Hematopoietic multipotent progenitor cell treated with erythropoietin and hydrocortisone succinate and interleukin-3 and kit ligand, for 6 days (in vitro differentiated cells): ENCODE measurements at regions not wholly inside any gene's neighbourhood (a gene's known extent, or its start where the extent isn't known, plus 50 kb on each side); places are given as distances from the start of the nearest gene placed in this dataset.
"Not testable (repeated sequence)": the region's sequence is repeated elsewhere in the genome, so short reads cannot be mapped to it uniquely, and the experiment has no call there.

Experiments
- DNase-seq: peaks from one replicate; pipeline ENCODE4 v3.0.0-alpha.2; 2015

DNA sequence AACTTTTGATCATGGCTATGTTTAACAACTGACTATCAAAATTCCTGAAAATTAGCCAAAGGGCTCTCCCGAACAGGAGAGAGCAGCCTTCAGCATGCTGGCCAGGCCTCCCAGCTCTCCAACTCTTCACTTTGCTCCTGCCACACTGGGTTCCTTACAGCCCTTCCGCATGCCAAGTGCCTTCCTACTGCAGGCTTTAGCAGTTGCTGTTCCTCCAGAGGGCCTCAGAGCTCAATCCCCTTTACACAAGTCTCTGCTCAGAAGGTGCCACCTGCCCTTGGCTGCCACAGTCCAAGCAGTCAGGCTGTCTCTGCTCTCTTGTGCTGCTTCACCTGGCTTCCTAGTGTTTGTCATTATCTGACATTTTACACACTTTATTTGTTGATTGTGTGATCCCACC, 553.1 kb upstream of the PPP2R3A start:
- DNase-seq: no peak

DNA sequence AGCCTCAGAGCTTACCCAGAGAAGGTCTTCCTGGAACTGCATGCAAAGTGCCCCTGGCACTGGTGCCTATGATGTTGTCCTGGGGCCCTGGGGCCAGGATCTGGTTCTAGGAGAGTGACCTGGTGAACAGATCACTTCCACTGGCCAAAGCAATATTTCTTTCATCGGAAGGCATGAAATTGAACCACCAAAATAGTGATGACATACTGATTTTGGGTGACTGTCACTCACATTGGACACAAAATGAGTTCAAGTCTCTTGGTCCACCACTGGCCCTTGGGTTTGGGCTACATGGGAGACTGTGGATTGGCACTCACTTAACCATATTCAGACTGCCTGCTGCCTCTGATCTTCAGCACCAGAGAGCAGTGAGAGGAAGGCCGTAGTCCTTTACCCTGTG, 549.3 kb upstream of the PPP2R3A start:
- DNase-seq: no peak

DNA sequence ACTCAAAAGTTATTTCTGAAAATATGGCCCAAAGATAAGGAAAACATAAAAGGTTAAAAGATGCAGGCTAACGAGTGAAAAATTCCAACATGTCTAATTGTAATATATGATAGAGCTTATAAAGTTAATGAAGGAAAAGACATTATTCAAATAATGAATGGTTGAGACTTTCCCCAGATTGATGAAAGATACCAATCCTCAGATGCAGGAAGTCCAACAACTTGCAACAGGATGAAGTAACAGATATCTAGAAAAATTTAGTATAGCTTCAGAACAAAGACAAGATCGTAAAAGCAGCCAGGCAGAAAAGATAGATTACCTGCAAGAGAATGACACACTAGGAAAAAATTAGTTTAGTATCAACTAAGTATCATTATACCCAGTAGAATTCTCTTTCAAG, 546.4 kb upstream of the PPP2R3A start:
- DNase-seq: no peak

DNA sequence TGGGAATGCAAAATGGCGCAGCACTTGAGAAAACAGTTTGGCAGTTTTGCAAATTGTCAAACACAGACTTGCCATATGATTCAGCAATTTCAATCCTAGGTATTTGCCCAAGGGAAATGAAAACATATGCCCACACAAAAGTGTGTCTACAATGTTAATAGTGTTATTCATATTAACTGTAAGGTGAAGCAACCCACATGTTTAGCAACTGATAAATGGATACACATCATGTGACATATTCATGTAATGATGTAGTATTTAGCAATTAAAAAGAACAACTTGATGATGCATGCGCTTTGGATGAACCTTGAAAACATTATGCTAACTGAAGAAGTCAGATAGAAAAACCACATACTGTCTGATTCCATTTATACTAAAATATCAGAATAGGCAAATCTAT, 539.0 kb upstream of the PPP2R3A start:
- no peak for DNase-seq

DNA sequence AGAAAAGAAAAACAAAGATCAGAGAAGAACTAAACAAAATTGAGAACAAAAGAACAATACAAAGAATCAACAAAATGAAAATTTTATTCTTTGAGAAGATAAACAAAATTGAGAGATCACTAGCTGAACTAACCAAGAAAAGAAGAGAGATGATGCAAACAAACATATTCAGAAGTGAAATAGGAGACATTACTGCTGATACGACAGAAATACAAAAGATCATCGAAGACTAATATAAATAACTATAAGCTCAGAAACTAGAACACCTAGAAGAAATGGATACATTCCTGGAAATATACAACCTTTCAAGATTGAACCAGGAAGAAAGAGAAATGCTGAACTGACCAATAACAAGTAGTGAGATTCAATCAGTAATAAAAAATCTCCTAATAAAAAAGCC, 533.1 kb upstream of the PPP2R3A start:
- DNase-seq: no peak

DNA sequence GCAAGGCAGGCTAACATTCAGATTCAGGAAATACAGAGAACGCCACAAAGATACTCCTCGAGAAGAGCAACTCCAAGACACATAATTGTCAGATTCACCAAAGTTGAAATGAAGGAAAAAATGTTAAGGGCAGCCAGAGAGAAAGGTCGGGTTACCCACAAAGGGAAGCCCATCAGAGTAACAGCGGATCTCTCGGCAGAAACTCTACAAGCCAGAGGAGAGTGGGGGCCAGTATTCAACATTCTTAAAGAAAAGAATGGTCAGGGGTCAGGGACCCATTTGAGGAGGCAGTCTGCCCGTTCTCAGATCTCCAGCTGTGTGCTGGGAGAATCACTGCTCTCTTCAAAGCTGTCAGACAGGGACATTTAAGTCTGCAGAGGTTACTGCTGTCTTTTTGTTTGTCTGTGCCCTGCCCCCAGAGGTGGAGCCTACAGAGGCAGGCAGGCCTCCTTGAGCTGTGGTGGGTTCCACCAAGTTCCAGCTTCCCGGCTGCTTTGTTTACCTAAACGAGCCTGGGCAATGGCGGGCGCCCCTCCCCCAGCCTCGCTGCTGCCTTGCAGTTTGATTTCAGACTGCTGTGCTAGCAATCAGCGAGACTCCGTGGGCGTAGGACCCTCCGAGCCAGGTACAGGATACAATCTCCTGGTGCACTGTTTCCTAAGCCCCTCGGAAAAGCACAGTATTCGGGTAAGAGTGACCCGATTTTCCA, 526.5 kb upstream of the PPP2R3A start:
- not testable (repeated sequence) for DNase-seq

DNA sequence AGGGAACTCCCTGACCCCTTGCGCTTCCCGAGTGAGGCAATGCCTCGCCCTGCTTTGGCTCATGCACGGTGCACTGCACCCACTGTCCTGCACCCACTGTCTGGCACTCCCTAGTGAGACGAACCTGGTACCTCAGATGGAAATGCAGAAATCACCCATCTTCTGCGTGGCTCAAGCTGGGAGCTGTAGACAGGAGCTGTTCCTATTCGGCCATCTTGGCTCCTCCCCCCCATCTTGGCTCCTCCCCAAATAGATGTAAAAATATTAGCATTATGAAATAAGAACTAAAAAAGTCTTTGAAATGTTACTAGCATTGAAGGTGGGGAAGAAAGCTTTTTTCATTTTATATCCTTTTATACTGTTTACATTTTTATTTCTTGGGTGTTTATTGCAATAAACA, 525.9 kb upstream of the PPP2R3A start:
- not testable (repeated sequence) for DNase-seq

DNA sequence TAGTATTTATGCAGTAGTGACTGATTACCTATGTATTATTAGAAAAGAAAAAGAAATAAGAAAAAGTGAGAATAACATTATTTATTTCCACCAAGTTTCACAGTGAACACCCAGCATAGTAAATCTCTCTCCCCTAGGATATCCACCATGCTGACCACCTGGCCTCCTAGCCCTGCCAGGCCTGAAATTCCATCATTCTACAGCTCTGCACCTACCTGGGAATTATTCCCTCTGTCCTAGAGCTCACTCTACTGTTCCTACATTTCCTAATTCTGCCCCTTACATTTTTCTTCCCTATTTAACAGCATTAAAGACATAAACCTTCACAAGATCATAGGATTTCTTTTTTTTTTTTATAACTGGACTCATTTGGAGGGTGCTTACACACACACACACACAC, 525.3 kb upstream of the PPP2R3A start:
- DNase-seq: no peak

DNA sequence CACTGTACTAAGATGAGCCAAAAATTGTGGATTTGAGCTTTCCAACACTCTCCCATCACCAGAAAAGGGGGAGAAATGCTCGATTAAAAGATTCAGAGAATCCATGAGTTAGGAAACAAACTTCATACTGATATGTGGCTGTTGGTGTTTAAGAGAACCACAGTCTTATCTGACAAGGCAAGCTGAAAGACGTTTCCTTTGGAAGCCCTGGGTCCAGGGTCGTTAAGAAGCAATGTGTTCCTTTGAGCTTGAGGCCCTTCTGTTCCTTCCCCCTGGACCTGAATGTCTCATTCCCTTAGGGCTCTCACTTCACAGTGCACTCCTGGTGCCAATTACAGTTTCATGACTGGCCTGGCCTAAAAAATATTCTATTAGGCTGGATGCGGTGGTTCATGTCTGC, 524.8 kb upstream of the PPP2R3A start:
- peak; percentile 52 for DNase-seq

DNA sequence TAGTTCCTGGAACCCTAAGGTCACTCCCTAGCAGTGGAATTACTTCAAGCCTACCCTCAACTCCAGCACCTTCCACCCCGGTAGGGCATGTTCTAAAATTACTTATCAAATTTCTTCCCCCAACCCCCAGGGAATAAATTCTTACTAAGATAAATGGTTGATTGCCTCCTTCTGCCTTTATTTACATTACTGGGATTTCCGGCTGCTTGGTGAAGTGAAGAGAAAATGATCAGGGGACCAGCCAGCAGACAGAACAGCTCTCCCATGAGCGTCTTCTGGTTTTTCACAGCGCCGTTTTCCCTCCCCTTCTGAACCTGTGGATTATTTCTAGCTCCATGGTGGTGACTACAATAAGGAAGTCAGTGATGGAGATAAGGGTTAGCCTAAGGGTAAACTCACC, 521.5 kb upstream of the PPP2R3A start:
- DNase-seq: no peak

DNA sequence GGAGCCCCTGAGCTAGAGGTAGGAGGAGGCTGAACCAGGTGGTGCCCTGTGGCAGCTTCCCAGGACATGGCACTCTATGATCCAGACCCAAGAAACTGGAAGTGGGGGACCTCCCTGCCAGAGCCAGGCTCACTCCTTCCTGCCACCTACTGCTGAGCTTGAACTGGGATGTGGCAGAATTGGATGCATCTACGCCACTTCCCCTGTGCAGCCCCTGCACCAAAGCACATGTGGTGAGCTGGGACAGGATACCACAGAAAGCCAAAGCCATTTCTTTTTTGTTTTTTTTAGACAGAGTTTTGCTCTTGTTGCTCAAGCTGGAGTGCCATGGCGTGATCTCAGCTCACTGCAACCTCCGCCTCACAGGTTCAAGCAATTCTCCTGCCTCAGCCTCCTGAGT, 518.0 kb upstream of the PPP2R3A start:
- DNase-seq: no peak

DNA sequence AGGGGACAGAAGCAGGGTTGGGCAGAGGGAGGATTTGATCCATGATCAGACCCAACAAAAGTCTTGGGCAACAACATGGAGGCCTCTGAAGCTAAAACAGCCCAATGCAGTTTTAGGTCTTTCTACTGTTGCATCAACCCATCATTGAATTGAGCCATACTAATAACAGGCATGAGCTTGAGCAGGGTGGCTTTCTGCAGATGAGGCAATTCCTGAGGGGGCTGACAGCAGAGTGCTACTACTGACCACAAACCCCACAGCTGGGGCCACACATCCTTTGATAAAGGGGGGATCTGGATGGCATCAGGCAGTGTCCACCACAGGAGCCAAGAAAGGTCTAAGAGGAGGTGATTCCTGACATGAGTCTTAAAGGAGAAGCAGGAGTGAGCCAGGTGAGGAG, 517.0 kb upstream of the PPP2R3A start:
- peak; percentile 53 for DNase-seq

DNA sequence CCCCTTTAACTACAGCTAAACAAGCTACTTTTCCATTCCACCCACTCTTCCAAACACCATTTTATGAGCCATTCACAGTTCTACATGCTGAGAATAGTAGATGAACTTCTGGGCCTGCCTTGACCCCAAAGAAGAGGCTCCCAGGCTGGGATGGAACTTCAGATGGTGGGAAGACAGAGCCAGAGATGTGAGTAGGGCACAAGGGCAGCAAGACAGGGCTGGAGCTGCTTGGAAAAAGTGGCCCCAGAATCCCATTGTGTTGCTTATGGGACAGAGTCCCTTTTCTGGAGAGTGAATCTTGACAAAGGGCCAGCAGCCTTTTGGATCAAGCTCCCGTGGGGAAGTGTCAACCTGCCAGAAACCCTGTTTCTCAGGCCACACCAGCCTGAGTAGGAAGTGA, 516.5 kb upstream of the PPP2R3A start:
- no peak for DNase-seq

DNA sequence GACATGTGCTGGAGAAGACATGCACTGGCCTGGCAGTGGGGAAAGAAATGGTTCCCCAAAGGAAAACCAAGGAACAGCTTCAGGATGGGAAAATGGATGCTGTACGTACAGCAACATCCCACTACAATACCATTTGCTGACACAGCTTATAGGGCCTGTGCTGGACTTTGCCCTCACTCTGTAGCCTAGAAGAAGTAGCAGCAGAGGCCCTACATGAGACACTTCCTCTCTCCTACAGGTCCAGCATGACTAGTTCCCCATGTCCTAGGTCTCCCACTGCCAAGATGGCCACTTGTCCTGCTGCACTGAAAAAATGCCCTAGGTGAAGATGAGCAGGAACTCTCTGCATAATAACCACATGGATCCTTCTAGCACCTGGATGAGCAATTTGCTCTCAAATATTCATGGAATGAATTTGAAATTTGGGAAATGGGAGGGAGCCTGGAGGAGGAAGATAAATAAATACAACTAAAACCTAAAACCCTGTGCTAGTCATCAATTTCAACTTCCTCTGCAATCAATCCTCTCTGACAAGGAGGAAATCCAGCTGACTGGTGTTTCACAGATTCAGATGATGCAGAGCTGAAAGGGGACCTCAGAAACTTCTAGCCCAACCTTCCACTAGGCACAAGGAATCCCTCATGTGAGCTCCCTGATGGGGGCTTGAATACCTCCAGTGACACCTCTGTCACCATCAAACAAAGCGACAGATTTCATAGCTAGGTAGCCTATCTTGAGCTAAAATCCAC, 514.3 kb upstream of the PPP2R3A start:
- DNase-seq: no peak

DNA sequence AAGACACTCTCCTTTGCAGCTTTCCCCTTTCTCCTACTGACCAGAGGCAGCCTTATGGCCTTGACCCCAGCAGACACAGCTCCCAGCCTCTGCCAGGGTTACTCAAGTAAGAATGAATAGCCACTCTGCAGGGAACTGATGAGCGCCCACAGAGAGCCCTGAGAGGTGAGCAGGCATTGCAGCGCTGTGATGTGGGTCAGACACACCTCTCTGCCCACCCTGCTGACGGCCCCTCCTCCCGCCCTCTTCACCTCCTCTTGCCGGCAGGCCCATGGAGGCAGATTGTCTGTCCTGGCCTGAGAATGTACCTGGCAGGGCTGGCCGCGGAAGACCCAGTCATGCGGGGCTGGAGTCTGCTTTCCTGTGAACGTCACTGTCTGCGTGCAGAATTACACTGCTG, 512.6 kb upstream of the PPP2R3A start:
- DNase-seq: no peak

DNA sequence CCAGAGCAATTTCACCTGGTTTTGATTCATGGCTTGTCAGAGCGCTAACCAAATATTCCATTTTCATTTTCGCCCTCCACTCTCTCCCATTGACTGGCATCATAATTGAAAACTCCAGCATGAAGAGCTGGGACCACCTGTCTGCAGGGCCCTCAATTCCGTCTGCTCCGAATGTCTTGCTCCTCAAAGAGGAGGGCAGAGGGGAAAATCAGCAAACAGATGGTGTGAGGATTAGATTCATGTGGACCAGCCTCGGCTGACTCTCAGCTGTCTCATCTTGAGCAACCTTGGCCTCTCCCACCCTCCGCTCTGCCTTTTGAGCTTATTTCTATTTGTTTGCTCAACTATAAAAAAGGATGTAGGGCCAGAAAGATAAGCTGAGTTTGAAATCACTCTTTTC, 512.2 kb upstream of the PPP2R3A start:
- DNase-seq: no peak

DNA sequence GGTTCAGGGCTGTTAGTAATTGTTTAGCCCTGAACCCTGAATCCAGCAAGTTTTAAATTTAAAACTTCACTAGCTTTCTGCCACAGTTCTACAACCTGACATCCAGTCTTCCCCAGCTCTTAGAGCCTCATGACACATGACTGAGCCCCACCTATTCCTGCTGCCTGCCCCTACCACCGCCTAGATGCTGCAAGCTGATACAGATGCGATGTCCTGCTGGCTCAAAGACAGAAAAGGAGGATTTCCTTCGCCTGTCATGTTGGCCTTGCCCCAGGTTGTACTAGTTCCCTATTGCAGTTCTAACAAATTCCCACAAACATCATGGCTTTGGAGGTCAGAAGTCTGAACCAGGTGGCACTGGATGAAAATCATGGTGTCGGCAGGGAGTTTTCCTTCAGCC, 510.6 kb upstream of the PPP2R3A start:
- DNase-seq: no peak

DNA sequence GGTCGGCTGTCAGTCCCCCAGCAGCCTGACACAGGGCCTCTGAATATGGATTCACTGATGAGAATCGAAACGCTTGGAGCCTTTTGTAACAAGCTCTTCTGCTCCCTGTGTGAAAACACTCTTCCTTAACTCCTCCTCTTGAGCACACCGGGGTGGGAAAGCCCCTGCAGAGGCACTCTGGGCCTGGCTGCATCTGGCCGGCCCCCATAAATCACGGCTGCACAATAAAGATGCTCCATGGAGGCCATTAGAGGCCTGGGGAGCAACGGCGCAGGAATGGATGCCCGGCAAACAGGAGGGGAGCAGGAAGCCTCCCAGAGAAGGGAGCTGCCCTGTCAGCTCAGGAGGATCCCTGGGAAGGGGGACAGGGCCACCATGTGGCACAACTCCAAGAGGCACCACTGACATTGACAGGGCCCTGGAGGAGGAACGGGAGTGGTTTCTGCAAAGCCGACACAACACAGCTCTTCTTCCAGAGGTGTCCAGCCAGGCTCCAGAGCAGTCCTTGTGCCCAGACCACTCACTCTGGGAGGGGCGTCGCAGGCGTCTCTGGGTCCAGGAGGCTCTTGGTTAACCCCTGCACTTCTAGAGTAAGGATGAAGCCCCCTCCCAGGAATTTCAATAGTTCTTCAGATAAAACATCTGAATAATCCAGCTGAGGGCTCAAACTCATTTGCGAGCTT, 509.3 kb upstream of the PPP2R3A start:
- DNase-seq: no peak

DNA sequence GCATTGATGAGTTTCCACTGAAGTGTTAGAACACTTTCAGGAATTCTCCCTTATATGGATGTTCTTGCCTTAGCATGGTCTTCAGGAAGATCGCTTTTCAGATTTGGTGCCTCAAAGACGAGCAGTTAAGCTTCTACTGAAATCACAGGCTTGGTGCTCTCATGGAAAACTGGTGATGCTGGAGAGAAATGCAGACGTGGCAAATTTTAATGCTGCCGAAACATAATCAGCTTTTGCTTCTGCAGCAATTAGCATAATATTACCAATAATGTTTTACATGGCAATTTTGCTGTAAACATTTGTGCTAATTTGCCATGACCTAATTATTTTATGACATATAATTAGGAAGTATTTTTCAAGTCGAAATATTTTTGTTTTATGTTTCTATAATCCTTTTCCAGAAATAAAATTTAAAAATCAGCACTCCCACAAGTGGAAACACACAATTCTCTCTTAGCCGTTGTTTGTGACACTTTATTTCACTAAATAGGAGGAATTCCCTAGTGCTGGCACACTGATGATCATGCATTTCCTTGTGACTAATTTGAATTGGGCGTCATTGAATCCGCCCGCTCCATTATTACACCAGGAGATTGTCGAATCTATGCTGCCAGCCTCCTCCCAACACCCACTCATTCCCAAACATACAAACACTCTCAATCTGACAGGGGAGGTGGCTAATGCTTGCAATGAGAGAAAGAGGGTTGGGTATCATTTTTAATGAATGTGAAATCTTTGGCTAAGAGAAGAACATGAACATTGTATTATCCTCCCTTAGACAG, 506.8 kb upstream of the PPP2R3A start:
- DNase-seq: no peak

DNA sequence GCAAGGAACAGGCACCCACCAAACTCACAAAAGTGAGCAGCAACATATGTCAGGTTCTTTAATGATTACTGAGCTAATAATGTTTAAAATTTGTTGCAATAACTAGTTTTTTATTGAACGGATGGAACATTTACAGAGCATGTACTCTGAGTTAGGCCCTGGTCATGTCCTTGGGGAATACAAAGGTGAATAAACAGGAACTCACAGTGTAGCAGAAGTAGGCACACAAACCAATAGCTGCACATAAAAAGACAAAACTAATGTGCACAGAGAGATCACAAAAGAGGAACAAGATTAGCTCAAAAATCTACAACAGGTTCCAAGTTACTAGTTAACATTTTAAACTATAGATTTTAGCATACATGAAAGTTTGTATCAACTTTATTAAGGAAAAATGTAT, 505.3 kb upstream of the PPP2R3A start:
- DNase-seq: no peak

DNA sequence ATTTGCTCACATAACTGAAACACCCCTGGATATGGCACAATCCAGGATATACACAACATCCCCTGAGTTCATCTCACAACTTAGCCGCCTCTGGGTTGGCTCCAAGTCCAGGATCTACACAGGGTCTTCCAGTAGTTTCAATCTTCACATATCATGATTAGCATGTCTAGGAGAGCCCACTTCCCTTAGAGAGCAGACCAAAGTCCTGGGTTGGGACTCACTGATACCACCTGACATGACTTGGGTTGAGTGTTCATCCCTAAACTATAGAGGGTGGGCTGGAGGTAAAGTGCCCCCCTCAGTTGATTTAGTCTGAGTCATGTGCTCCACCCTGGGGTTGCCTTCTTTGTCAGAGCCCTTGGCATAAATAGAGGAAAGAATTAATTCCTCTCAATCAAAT, 493.6 kb upstream of the PPP2R3A start:
- DNase-seq: no peak

DNA sequence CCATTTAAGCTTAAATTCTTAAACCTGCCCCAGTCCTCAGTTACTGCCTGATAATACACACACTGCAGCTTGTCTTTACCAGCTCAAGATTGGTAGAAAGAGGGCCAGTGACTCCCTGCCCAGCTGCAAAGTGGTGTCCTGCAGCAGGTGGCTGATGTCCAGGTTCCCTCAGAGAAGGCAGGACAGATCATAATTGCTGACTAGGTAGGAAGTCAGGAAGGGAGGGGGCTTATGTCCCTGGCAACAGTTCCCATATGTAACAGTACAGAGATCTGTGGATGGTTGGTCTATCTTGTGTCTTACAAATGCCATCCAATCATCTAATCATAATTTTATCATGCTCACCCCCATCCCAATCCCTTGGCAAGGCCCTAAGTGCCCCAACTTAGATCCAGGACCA, 492.1 kb upstream of the PPP2R3A start:
- DNase-seq: no peak

DNA sequence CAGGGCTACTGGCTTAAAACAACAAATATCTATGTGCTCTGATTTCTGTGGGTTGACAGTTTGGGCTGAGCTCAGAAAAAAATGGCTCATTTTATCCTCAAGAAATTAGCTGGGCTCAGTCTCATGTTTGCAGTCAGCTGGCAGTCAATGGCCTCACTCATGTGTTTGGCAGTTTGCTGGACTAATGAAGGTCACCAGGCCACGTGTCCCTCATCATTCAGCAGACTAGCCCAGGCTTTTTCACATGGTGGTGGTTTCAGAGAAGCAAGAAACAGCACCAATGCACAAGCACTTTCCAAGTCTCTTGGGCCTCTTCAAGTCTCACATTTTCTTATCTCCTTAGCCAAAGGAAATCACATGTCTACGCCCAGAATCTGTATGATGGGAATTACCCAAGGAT, 478.3 kb upstream of the PPP2R3A start:
- DNase-seq: no peak
